ENCODE measurements at regions not wholly inside any gene's neighbourhood (a gene's known extent, or its start where the extent isn't known, plus 50 kb on each side); places are given as distances from the start of the nearest gene placed in this dataset.
A peak's percentile ranks its signal among the peaks of the same experiment; 100 is the strongest.

GRCh38 chr2:11955314-11955713 is 208.9 kb downstream of the LPIN1 start:
- no TSS peak for BruUV-seq (replicated peaks)
- POLR2A ChIA-PET, result no interaction called here
- Histone ChIP-seq H3K9me3 (ENCODE audit: control insufficient read depth, insufficient read depth, low read depth, low read length) (no peaks in the 10 kb centered on the region), H3K36me3 (ENCODE audit: control insufficient read depth, insufficient read depth, low read length) (no peaks in the 10 kb centered on the region), H3K4me3 (ENCODE audit: low read depth in 2 of 2, low read length in 2 of 2) (no peak overlapping the region), H3K27ac (ENCODE audit: low read length) (no peak overlapping the region), H3K4me1 (ENCODE audit: control insufficient read depth, insufficient read depth, low read length) (no peaks in the 10 kb centered on the region), H3K27me3 (ENCODE audit: control insufficient read depth, insufficient read depth, low read length) (no peaks in the 10 kb centered on the region)
- TF ChIP-seq SIN3A (IDR thresholded peaks at IDR 0.05; ENCODE audit: borderline replicate concordance, insufficient read depth, low read depth, low read length), result no peak
- no peak for ATAC-seq
- in situ Hi-C loops (cut with HindIII; ENCODE audit: low pct_unique_long_range_greater_than_20kb, low sequenced_read_pairs), result no loop called here
- no peak for DNase-seq (ENCODE audit: low read depth, low spot score)
- CTCF ChIA-PET, result interaction anchor here (1.0 kb wide), 1 partner anchor 126 kb away, joined by 3 read pairs; no protein-coding TSS in a partner anchor
- intact Hi-C loops (cut with micrococcal nuclease; ENCODE audit: unreplicated experiment), result no loop called here

- ATAC-seq, result no peak
- intact Hi-C loops (cut with micrococcal nuclease; ENCODE audit: unreplicated experiment), result no loop called here
- POLR2A ChIA-PET, result no interaction called here
- TF ChIP-seq REST (IDR thresholded peaks at IDR 0.05; ENCODE audit: insufficient read depth in 1 of 2, low read depth in 2 of 2, low read length in 1 of 2) (no peak), POLR2AphosphoS5 (IDR thresholded peaks at IDR 0.05; ENCODE audit: low read depth, low read length) (no peak), SIN3A (IDR thresholded peaks at IDR 0.05; ENCODE audit: borderline replicate concordance, insufficient read depth, low read depth, low read length) (no peak), TCF7L2 (IDR thresholded peaks at IDR 0.05; ENCODE audit: low read depth, low read length) (no peak)
- TF ChIP-seq, protein P1, sequence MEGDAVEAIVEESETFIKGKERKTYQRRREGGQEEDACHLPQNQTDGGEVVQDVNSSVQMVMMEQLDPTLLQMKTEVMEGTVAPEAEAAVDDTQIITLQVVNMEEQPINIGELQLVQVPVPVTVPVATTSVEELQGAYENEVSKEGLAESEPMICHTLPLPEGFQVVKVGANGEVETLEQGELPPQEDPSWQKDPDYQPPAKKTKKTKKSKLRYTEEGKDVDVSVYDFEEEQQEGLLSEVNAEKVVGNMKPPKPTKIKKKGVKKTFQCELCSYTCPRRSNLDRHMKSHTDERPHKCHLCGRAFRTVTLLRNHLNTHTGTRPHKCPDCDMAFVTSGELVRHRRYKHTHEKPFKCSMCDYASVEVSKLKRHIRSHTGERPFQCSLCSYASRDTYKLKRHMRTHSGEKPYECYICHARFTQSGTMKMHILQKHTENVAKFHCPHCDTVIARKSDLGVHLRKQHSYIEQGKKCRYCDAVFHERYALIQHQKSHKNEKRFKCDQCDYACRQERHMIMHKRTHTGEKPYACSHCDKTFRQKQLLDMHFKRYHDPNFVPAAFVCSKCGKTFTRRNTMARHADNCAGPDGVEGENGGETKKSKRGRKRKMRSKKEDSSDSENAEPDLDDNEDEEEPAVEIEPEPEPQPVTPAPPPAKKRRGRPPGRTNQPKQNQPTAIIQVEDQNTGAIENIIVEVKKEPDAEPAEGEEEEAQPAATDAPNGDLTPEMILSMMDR (IDR thresholded peaks at IDR 0.05), result no peak
- no peak for DNase-seq (ENCODE audit: low read depth, low spot score)
- Histone ChIP-seq H3K27me3 (ENCODE audit: control insufficient read depth, insufficient read depth, low read length) (no peaks in the 10 kb centered on the region), H3K4me3 (ENCODE audit: low read depth in 2 of 2, low read length in 2 of 2) (no peak overlapping the region), H3K4me1 (ENCODE audit: control insufficient read depth, insufficient read depth, low read length) (no peaks in the 10 kb centered on the region), H3K27ac (ENCODE audit: low read length) (no peak overlapping the region), H3K36me3 (ENCODE audit: control insufficient read depth, insufficient read depth, low read length) (no peaks in the 10 kb centered on the region), H3K9me3 (ENCODE audit: control insufficient read depth, insufficient read depth, low read depth, low read length) (no peaks in the 10 kb centered on the region)
- no TSS peak for BruUV-seq (replicated peaks)
- CTCF ChIA-PET, result interaction anchor here (1.0 kb wide), 1 partner anchor 126 kb away, joined by 3 read pairs; no protein-coding TSS in a partner anchor
- in situ Hi-C loops (cut with HindIII; ENCODE audit: low pct_unique_long_range_greater_than_20kb, low sequenced_read_pairs), result no loop called here
Measured at GRCh38 chr2:11955884-11956291, 209.5 kb downstream of the LPIN1 start.

- TF ChIP-seq SIN3A (IDR thresholded peaks at IDR 0.05; ENCODE audit: borderline replicate concordance, insufficient read depth, low read depth, low read length) (no peak), REST (IDR thresholded peaks at IDR 0.05; ENCODE audit: insufficient read depth in 1 of 2, low read depth in 2 of 2, low read length in 1 of 2) (no peak), TCF7L2 (IDR thresholded peaks at IDR 0.05; ENCODE audit: low read depth, low read length) (peak; percentile 72)
- Histone ChIP-seq H3K27ac (ENCODE audit: low read length) (peak overlapping the region; percentile 30; the same call in 1 of the 2 replicates), H3K36me3 (ENCODE audit: control insufficient read depth, insufficient read depth, low read length) (no peaks in the 10 kb centered on the region), H3K27me3 (ENCODE audit: control insufficient read depth, insufficient read depth, low read length) (no peaks in the 10 kb centered on the region), H3K4me1 (ENCODE audit: control insufficient read depth, insufficient read depth, low read length) (no peaks in the 10 kb centered on the region), H3K4me3 (ENCODE audit: low read depth in 2 of 2, low read length in 2 of 2) (no peak overlapping the region), H3K9me3 (ENCODE audit: control insufficient read depth, insufficient read depth, low read depth, low read length) (no peaks in the 10 kb centered on the region)
- no TSS peak for BruUV-seq (replicated peaks)
- CTCF ChIA-PET, result no interaction called here
- intact Hi-C loops (cut with micrococcal nuclease; ENCODE audit: unreplicated experiment) (no loop called here), in situ Hi-C loops (cut with HindIII; ENCODE audit: low pct_unique_long_range_greater_than_20kb, low sequenced_read_pairs) (no loop called here)
- ATAC-seq, result no peak
- no peak for DNase-seq (ENCODE audit: low read depth, low spot score)
- POLR2A ChIA-PET, result no interaction called here
Measured at GRCh38 chr2:11962707-11963328, 216.4 kb downstream of the LPIN1 start.

Measured in Panc1 (cell line).